ES-I3 (cell line): ENCODE measurements at regions not wholly inside any gene's neighbourhood (a gene's known extent, or its start where the extent isn't known, plus 50 kb on each side); places are given as distances from the start of the nearest gene placed in this dataset.

Experiments used
- H3K36me3 ChIP-seq: 2 replicates; pipeline ENCODE4 v1.6.1; 2013; ENCODE audit warnings: mild to moderate bottlenecking, low read length, control low read depth, moderate library complexity; ENCODE audit not compliant: insufficient read depth
- H3K4me1 ChIP-seq: 2 replicates; pipeline ENCODE4 v1.6.1; 2013; ENCODE audit warnings: mild to moderate bottlenecking, control low read depth, low read length; ENCODE audit not compliant: insufficient read depth
- H3K9ac ChIP-seq: 2 replicates; pipeline ENCODE4 v1.6.1; 2013; ENCODE audit warnings: low read depth, mild to moderate bottlenecking, low read length, moderate library complexity
- H3K9me3 ChIP-seq: 2 replicates; pipeline ENCODE4 v1.6.1; 2013; ENCODE audit warnings: mild to moderate bottlenecking, low read length, moderate library complexity; ENCODE audit not compliant: control insufficient read depth, insufficient read depth

- no peak overlapping the region for H3K9ac ChIP-seq
- no peaks in the 10 kb centered on the region for H3K9me3 ChIP-seq
- H3K36me3 ChIP-seq: no peaks in the 10 kb centered on the region
- peaks cover 21% of the 10 kb centered on the region for H3K4me1 ChIP-seq
Observed at GRCh38 chr10:78976825-78977755, 91.7 kb upstream of the ZMIZ1 start.

GRCh38 chr10:78979938-78980337 lies 88.8 kb upstream of the ZMIZ1 start:
- Histone ChIP-seq H3K36me3 (no peaks in the 10 kb centered on the region), H3K9ac (no peak overlapping the region), H3K9me3 (no peaks in the 10 kb centered on the region), H3K4me1 (peaks cover 11% of the 10 kb centered on the region; the same call in 1 of the 2 replicates)

GRCh38 chr10:78980354-78980753 lies 88.4 kb upstream of the ZMIZ1 start:
- no peaks in the 10 kb centered on the region for H3K36me3 ChIP-seq
- no peak overlapping the region for H3K9ac ChIP-seq
- no peaks in the 10 kb centered on the region for H3K9me3 ChIP-seq
- H3K4me1 ChIP-seq: peaks cover 11% of the 10 kb centered on the region; the same call in 1 of the 2 replicates

- Histone ChIP-seq H3K36me3 (no peaks in the 10 kb centered on the region), H3K4me1 (peaks cover 14% of the 10 kb centered on the region; the same call in 1 of the 2 replicates), H3K9me3 (no peaks in the 10 kb centered on the region), H3K9ac (no peak overlapping the region)
Observed at GRCh38 chr10:78980815-78981214, 88.0 kb upstream of the ZMIZ1 start.

GRCh38 chr10:78981257-78981969 lies 87.4 kb upstream of the ZMIZ1 start:
- no peak overlapping the region for H3K9ac ChIP-seq
- no peaks in the 10 kb centered on the region for H3K9me3 ChIP-seq
- H3K4me1 ChIP-seq: peaks cover 20% of the 10 kb centered on the region
- no peaks in the 10 kb centered on the region for H3K36me3 ChIP-seq

GRCh38 chr10:78981970-78982281 lies 86.8 kb upstream of the ZMIZ1 start:
- peaks cover 20% of the 10 kb centered on the region for H3K4me1 ChIP-seq
- no peak overlapping the region for H3K9ac ChIP-seq
- no peaks in the 10 kb centered on the region for H3K36me3 ChIP-seq
- H3K9me3 ChIP-seq: no peaks in the 10 kb centered on the region

- no peaks in the 10 kb centered on the region for H3K9me3 ChIP-seq
- H3K4me1 ChIP-seq: peaks cover 20% of the 10 kb centered on the region
- H3K9ac ChIP-seq: no peak overlapping the region
- H3K36me3 ChIP-seq: no peaks in the 10 kb centered on the region
Observed at GRCh38 chr10:78982726-78983125, 86.0 kb upstream of the ZMIZ1 start.

GRCh38 chr10:78983608-78984007 lies 85.2 kb upstream of the ZMIZ1 start:
- Histone ChIP-seq H3K36me3 (no peaks in the 10 kb centered on the region), H3K4me1 (peaks cover 14% of the 10 kb centered on the region), H3K9ac (no peak overlapping the region), H3K9me3 (no peaks in the 10 kb centered on the region)

- Histone ChIP-seq H3K9me3 (no peaks in the 10 kb centered on the region), H3K4me1 (peaks cover 14% of the 10 kb centered on the region), H3K36me3 (no peaks in the 10 kb centered on the region), H3K9ac (no peak overlapping the region)
Observed at GRCh38 chr10:78985973-78986818, 82.6 kb upstream of the ZMIZ1 start.

- Histone ChIP-seq H3K36me3 (no peaks in the 10 kb centered on the region), H3K9ac (no peak overlapping the region), H3K4me1 (peaks cover 2% of the 10 kb centered on the region; the same call in 1 of the 2 replicates), H3K9me3 (no peaks in the 10 kb centered on the region)
Observed at GRCh38 chr10:78991187-78991586, 77.6 kb upstream of the ZMIZ1 start.

- Histone ChIP-seq H3K9me3 (no peaks in the 10 kb centered on the region), H3K36me3 (no peaks in the 10 kb centered on the region), H3K9ac (no peak overlapping the region), H3K4me1 (no peaks in the 10 kb centered on the region)
Observed at GRCh38 chr10:78992333-78992732, 76.4 kb upstream of the ZMIZ1 start.

GRCh38 chr10:78993261-78993945 lies 75.4 kb upstream of the ZMIZ1 start:
- Histone ChIP-seq H3K9ac (no peak overlapping the region), H3K9me3 (no peaks in the 10 kb centered on the region), H3K36me3 (no peaks in the 10 kb centered on the region), H3K4me1 (no peaks in the 10 kb centered on the region)

GRCh38 chr10:78995987-78996791 lies 72.6 kb upstream of the ZMIZ1 start:
- H3K9ac ChIP-seq: no peak overlapping the region
- no peaks in the 10 kb centered on the region for H3K36me3 ChIP-seq
- no peaks in the 10 kb centered on the region for H3K4me1 ChIP-seq
- H3K9me3 ChIP-seq: no peaks in the 10 kb centered on the region
